GM13977 (cell line): ENCODE measurements at regions not wholly inside any gene's neighbourhood (a gene's known extent, or its start where the extent isn't known, plus 50 kb on each side); places are given as distances from the start of the nearest gene placed in this dataset.

Experiments
- DNase-seq: peaks from one replicate; pipeline ENCODE4 v3.0.0; 2012; ENCODE audit warnings: low spot score
- CTCF ChIP-seq: IDR thresholded peaks from 2 replicates; pipeline ENCODE4 v1.5.1; 2012; ENCODE audit warnings: mild to moderate bottlenecking, control low read depth; ENCODE audit not compliant: insufficient read depth; ENCODE audit errors: extremely low read depth, missing control alignments
- in situ Hi-C: fragments of 300-500 bp; cut with MboI; formaldehyde crosslinking; loops from one replicate; pipeline ENCODE4 v1.12.0; 2022; ENCODE audit warnings: low sequenced_read_pairs, low pct_unique_long_range_greater_than_20kb, mixed read lengths, inconsistent platforms; ENCODE audit not compliant: unreplicated experiment

DNA sequence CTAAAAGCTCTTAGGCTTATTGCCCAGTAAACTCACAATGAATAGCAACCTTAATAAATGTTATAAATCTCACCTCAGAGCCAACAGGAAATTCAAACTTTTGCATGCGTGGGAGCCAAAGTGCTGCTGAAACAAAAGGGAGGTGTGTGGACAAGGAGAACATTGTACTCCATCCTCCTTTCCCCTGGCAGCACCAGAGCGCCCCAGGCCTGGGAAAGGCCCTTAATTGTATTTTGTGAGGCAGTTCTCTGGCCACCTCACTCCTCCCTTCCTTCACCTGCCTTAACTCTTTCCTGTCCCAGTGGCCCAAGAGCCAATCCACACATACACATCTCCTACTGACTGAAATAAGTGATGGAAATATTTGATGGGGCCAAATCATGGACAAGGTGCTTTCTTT, 648.5 kb downstream of the LMO4 start:
- DNase-seq = no peak
- in situ Hi-C loops = no loop called here
- TF ChIP-seq CTCF = no peak

DNA sequence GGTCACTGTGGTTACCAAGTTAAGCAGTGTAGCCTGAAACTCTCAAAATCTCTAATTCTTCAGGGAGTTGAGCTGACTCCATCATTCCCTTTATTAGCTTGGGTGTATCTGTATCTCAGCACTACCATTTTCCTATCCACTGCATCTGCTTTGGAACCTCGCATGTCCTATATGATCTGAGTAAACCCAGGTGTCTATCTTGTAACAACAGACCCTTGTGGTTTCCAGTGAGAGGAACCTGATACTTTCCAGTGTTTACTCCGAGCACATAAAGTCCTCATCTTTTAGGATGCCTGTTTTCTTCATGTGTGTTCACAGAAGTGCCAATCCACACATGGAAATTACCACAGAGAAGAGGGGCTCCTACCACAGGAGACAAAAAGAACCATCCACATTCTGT, 650.4 kb downstream of the LMO4 start:
- no peak for DNase-seq
- no peak for TF ChIP-seq CTCF
- in situ Hi-C loops = no loop called here

- in situ Hi-C loops = no loop called here
- no peak for DNase-seq
- TF ChIP-seq CTCF = no peak
These were observed 651.8 kb downstream of the LMO4 start for GRCh38 chr1:87980494-87980893.

- in situ Hi-C loops = no loop called here
- DNase-seq = no peak
- TF ChIP-seq CTCF = no peak
These were observed 652.7 kb downstream of the LMO4 start for GRCh38 chr1:87981386-87981785.

GRCh38 chr1:87981810-87982209, 653.1 kb downstream of the LMO4 start:
- no peak for DNase-seq
- in situ Hi-C loops = no loop called here
- TF ChIP-seq CTCF = no peak

GRCh38 chr1:87983841-87984240, 655.2 kb downstream of the LMO4 start:
- no peak for TF ChIP-seq CTCF
- in situ Hi-C loops = no loop called here
- DNase-seq = no peak

GRCh38 chr1:87985071-87985470, 656.4 kb downstream of the LMO4 start:
- no peak for DNase-seq
- no peak for TF ChIP-seq CTCF
- in situ Hi-C loops = no loop called here
